Motor neuron (in vitro differentiated cells): ENCODE measurements at regions not wholly inside any gene's neighbourhood (a gene's known extent, or its start where the extent isn't known, plus 50 kb on each side); places are given as distances from the start of the nearest gene placed in this dataset.

Experiments
- ATAC-seq, 8 experiments: fragments of 200-7000 bp; cut with Tn5 transposase; replicated peaks in 6 of 8; 2 replicates each; pipeline ENCODE4 v1.8.0; 2021; ENCODE audit warnings: mild to moderate bottlenecking in 8 of 8, moderate library complexity in 8 of 8
- H3K27ac ChIP-seq, 2 donors: fragments of 250-450 bp; sonication (Bioruptor Pico); 2 replicates each; pipeline ENCODE4 v1.9.0; 2021; ENCODE audit warnings: antibody characterized with exemption in 2 of 2, mild to moderate bottlenecking in 2 of 2, moderate library complexity in 1 of 2
- H3K4me1 ChIP-seq, 2 donors: fragments of 250-450 bp; sonication (Bioruptor Pico); replicated peaks in 1 of 2; 2 replicates each; pipeline ENCODE4 v1.6.1; 2021; ENCODE audit warnings: antibody characterized with exemption in 2 of 2, mild to moderate bottlenecking in 2 of 2, moderate library complexity in 1 of 2
- H3K4me3 ChIP-seq, 5 donors: fragments of 250-450 bp; sonication (Bioruptor Pico); 2 replicates each; pipeline ENCODE4 v1.9.0; 2021; ENCODE audit warnings: antibody characterized with exemption in 5 of 5, mild to moderate bottlenecking in 5 of 5, moderate library complexity in 4 of 5
- WGBS, 10 experiments: fragments of 450-650 bp; shearing (Covaris generic); methylation state at CpG; one replicate each; pipeline ENCODE4 v1.0.0; 2022; 5-methylcytosine and 5-hydroxymethylcytosine counted together
- in situ Hi-C, 9 experiments: fragments of 400-800 bp; cut with MboI; loops; one replicate each; pipeline ENCODE4 v1.15.0; 2021; ENCODE audit warnings: low sequenced_read_pairs in 9 of 9, low pct_unique_long_range_greater_than_20kb in 2 of 9; ENCODE audit not compliant: unreplicated experiment in 9 of 9

DNA sequence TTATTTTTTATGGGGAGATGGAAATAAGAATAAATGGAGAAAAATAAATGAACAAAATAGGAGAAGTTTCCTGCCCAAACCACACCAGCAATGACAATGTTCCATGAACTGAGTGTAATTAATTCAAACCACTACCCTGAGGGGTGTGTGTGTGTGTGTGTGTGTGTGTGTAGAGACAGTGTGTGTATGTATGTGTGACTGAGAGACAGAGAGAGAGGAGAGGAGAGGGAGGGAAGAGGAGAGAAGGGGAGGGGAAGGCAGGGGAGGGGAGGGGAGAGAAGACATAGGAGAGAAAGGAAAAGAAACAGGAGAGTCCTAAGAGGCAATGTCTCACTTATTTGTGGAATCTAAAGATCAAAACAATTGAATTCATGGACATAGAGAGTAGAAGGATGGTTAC, 65.0 kb upstream of the POU2AF1 start:
- in situ Hi-C loops, result loop anchor here in 4 of 9 experiments (10.0 to 25.0 kb wide), 3 partner anchors 157 to 982 kb away; partner anchors contain the start of gene POU2AF3 (in 3 of the 4)

DNA sequence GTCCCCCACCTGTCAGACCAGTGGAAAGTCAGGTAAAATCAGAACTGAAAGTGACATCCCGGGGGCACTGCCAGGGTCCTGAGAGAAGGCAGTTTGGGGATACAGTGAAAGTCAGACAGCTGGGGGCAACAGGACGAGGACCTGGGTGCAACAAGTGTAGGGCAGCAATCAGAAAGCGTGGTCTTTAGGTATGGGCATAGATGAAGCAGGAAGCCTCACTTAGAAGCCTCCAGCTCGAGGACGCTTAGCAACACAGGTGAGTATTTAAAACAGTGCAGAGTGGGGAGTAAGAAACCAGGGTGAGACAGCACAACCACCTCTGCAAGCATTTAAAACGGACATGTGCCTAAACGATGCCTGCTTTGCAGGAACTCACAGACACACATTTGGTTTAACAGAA, 64.6 kb upstream of the POU2AF1 start:
- 44 to 84% (median 64%) methylated on average over 3 to 7 of the region's 7 CpGs; no CpG with 5 or more reads in 1 of the 10 experiments for whole genome bisulfite sequencing, 10 experiments
- H3K4me3 ChIP-seq, result no peak overlapping the region
- ATAC-seq, result no peak
- no peaks in the 10 kb centered on the region for H3K4me1 ChIP-seq
- H3K27ac ChIP-seq, result no peak overlapping the region
- in situ Hi-C loops, result loop anchor here in 4 of 9 experiments (10.0 to 25.0 kb wide), 3 partner anchors 156 to 981 kb away; partner anchors contain the start of gene POU2AF3 (in 3 of the 4)

More for the DNA sequence above, 65.0 kb upstream of the POU2AF1 start:
- ATAC-seq, result no peak
- Histone ChIP-seq H3K4me1 (no peaks in the 10 kb centered on the region), H3K4me3 (no peak overlapping the region), H3K27ac (no peak overlapping the region)

DNA sequence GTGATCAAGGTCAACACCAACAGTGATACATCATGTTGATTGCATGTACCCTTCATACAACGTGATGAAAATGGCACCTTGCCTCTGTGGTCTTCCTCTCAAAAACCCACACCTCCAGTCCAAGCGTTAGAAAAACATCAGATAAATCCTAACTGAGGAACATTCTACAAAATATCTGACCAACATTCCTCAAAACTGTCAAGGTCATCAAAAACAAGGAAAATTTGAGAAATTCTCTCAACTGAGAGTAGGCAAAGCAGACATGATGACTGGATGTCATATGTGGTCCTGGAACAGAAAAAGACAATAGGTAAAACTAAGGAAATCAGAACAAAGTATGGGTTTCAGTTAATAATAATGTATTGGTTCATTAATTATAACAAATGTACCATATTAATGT, 64.0 kb upstream of the POU2AF1 start:
- H3K27ac ChIP-seq, result no peak overlapping the region
- 50 to 100% (median 80%) methylated on average over 1 to 2 of the region's 2 CpGs; no CpG with 5 or more reads in 3 of the 10 experiments for WGBS, 10 experiments
- in situ Hi-C loops, result loop anchor here in 4 of 9 experiments (10.0 to 25.0 kb wide), 3 partner anchors 156 to 981 kb away; partner anchors contain the start of gene POU2AF3 (in 3 of the 4)
- H3K4me3 ChIP-seq, result no peak overlapping the region
- ATAC-seq, result no peak
- H3K4me1 ChIP-seq, result no peaks in the 10 kb centered on the region

DNA sequence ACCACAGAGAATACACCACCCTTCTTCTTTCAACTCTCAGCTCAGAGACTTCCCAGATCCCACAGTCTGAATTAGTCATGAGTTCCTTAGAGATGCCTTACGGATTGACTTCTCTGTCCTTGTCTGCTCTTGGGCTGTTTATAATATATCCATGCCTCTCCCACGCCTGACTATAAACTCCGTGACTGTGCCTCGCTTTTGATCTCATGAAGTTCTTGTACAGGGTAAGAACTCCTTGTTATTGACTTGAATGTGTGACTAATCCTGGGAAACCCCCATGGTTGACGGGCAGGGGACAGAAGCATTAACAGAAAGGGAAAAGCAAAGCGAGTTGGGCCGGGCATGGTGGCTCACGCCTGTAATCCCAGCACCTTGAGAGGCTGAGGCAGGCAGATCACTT, 62.4 kb upstream of the POU2AF1 start:
- in situ Hi-C loops, result loop anchor here in 4 of 9 experiments (10.0 to 25.0 kb wide), 3 partner anchors 154 to 979 kb away; partner anchors contain the start of gene POU2AF3 (in 3 of the 4)
- ATAC-seq, result peak in 2 of 8 experiments; percentile 64 to 75
- no peaks in the 10 kb centered on the region for H3K4me1 ChIP-seq
- 33 to 100% (median 72%) methylated on average over 1 to 7 of the region's 8 CpGs; no CpG with 5 or more reads in 4 of the 10 experiments for WGBS, 10 experiments
- no peak overlapping the region for H3K4me3 ChIP-seq
- H3K27ac ChIP-seq, result no peak overlapping the region

DNA sequence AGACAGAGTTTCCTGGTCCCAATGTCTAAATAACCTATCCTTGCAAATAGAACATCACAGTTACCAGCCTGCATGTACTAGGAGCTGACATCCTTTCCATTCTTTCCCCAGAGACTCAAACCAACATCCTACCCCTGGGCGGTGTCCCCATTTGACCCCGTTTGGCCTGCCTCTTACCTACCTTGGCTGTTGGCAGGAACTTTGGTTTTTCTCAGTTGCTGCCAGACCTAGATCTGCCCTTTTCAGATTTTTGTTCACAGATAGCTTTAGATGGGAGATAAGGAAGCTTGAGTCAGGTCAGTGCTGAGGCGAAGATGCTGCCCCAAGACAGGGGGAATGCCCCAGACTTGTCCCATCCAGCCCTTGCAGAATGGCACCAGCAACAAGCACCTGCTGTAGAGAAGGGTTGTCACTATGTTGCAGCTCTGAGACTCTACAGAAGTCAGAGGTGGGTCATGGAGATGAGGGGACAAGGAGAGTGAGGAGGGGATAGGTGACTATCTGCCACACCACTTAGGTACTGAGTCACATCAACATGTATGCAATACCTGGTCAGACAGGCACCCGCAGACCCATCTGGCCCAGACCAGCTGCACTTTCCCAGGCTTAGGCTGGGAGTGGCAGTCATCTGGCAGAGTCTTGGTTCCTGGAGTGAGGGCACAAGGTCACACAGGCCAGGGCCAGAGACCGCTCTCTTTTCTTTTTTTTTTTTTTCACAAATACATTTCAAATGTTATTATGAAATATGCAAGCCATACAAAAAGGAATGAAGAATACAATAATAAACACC, 61.5 kb upstream of the POU2AF1 start:
- WGBS, 10 experiments, result 73 to 100% (median 93%) methylated on average over 1 to 3 of the region's 5 CpGs; no CpG with 5 or more reads in 1 of the 10 experiments
- Histone ChIP-seq H3K27ac (no peak overlapping the region), H3K4me1 (no peaks in the 10 kb centered on the region), H3K4me3 (no peak overlapping the region)
- peak in 1 of 8 experiments; percentile 19 for ATAC-seq
- in situ Hi-C loops, result loop anchor here in 4 of 9 experiments (10.0 to 25.0 kb wide), 3 partner anchors 153 to 978 kb away; partner anchors contain the start of gene POU2AF3 (in 3 of the 4)

DNA sequence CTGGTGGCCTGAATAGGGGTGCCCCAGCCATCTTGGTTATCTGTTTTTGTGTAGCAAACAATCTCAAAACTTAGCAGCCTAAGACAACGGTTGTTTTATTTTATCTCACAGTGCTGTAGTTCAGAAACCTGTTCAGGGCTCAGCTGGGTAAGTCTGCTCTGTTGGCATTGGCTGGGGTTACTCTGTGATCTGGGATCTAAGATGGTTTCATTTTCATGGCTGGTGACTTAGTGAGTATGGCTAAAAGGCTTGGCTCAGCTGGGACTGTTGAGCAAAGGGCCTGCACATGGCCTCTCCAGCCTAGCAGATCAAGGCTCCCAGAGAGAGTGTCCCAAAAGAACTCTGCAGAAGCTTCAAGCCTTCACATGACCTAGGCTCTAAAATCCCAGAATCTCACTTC, 60.8 kb upstream of the POU2AF1 start:
- 57 to 89% (median 78%) methylated on average over 1 of the region's 1 CpG; no CpG with 5 or more reads in 7 of the 10 experiments for WGBS, 10 experiments
- no peak overlapping the region for H3K4me3 ChIP-seq
- H3K4me1 ChIP-seq, result no peaks in the 10 kb centered on the region
- in situ Hi-C loops, result loop anchor here in 4 of 9 experiments (10.0 to 25.0 kb wide), 3 partner anchors 153 to 978 kb away; partner anchors contain the start of gene POU2AF3 (in 3 of the 4)
- no peak for ATAC-seq
- no peak overlapping the region for H3K27ac ChIP-seq

DNA sequence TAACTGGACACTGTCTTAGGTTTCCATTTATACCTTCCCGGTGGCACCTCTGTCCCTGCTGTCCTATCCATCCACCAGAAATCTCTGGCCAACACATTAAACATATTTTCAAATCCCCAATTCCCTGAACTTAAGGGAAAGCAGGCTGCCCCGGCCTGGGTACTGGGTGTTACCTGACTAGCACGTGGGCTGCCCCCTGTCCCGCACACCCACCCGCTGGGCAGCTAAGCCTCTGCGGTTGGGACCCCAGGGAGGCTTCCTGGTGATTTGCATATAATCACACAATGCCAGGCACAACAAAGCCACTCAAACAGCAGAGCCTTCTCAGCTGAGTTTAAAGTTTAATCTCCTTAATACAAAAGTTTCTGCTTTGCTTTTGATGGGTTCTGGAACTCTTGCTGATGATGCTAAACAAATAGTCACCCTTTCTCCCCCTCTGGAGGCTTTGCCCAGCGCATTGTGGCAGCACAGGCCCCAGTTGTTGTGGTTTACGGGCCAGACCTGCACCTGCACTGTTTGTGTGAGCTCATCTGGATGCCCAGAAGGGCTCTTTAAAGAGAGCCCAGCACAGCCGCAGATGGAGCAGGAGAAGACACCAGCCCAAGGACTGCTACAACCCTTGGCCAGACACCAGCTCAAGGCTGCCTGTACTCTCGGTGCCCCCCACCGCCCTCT, 59.9 kb upstream of the POU2AF1 start:
- in situ Hi-C loops, result loop anchor here in 3 of 9 experiments (25.0 kb wide), 2 partner anchors 152 to 977 kb away; partner anchors contain the start of gene POU2AF3 (in 3 of the 3)
- Histone ChIP-seq H3K27ac (no peak overlapping the region), H3K4me1 (no peaks in the 10 kb centered on the region), H3K4me3 (no peak overlapping the region)
- 58 to 100% (median 93%) methylated on average over 1 to 7 of the region's 11 CpGs; no CpG with 5 or more reads in 5 of the 10 experiments for WGBS, 10 experiments
- no peak for ATAC-seq

DNA sequence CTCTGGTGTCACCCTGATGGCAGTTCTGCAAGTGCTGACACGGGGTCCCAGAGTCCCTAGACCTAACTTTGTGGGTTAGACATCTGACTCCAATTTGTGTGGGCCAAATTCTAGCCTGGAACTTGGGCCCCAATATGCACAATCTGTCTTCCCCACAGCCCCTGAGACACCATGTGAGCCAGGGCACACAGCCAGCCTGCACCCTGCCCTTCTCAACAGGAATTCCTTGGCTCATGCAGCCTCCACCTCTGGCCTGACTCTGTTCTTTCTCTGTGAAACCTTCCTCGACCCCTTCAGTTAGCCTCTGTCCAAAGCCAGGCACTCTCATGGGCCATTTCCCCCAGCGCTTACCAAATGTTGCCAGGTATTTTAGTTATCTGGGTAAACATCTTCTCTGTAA, 59.1 kb upstream of the POU2AF1 start:
- WGBS, 10 experiments, result 58 to 100% (median 82%) methylated on average over 1 to 2 of the region's 3 CpGs; no CpG with 5 or more reads in 2 of the 10 experiments
- Histone ChIP-seq H3K4me3 (no peak overlapping the region), H3K27ac (no peak overlapping the region), H3K4me1 (no peaks in the 10 kb centered on the region)
- ATAC-seq, result no peak
- in situ Hi-C loops, result loop anchor here in 3 of 9 experiments (25.0 kb wide), 2 partner anchors 151 to 976 kb away; partner anchors contain the start of gene POU2AF3 (in 3 of the 3)

DNA sequence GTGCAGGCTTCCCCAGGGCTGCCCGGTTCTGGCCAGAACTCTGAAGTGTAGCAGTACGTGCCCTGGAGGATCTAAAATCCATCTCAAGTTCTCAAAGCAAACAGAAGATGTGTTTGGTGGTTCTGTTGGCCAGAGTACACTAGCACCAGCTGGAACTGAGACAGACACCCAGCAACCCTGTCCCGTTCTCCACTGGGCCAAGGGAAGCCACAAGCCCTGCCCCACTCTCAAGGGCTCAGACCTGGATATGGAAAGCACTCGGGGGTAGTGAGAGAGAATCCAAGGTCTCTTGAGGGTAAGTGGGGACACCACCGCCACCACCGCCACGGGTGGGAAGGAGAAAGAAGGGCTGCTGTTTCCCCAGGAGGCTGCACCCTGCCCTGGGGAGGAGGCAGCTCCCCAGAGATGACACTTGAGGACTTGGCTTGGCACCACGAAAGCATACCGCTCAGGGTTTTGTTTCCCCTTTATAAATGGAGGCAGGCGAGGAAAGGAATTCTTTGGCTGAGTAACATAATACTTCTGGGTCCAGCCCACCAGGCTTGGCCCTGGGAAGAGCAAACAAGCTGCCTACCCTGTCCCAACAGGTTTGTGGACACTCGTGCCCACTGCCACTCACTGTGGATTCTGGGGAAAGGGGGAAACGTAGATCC, 56.1 kb upstream of the POU2AF1 start:
- no peak for ATAC-seq
- 83 to 90% (median 88%) methylated on average over 3 to 9 of the region's 12 CpGs; no CpG with 5 or more reads in 6 of the 10 experiments for WGBS, 10 experiments
- in situ Hi-C loops, result loop anchor here in 3 of 9 experiments (25.0 kb wide), 2 partner anchors 148 to 973 kb away; partner anchors contain the start of gene POU2AF3 (in 3 of the 3)
- no peak overlapping the region for H3K27ac ChIP-seq
- no peak overlapping the region for H3K4me3 ChIP-seq
- H3K4me1 ChIP-seq, result no peaks in the 10 kb centered on the region

DNA sequence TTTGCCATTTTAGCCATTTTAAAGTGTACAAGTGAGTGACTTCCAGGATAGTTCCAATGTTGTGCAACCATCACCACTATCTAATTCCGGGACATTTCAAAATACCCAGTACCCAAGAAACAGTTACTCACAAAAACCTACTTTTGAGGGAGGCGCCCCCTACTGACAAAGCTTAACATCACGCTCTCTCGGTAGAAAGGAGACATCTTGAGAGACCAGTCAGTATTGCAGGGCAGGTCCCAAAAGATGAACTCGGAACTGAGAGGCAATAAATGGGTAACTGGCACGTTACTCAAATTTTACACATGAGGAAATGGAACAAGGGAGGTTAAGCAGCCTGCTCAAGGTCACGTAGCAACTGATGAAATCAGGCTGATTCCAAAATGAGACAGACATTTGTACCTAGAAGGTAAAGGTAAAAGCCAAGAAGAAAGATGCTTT, 50.0 kb upstream of the POU2AF1 start:
- Histone ChIP-seq H3K4me1 (no peaks in the 10 kb centered on the region), H3K4me3 (no peak overlapping the region), H3K27ac (no peak overlapping the region)
- 3 to 83% (median 55%) methylated on average over 1 to 7 of the region's 7 CpGs for WGBS, 10 experiments
- peak in 3 of 8 experiments; percentile 54 to 86 (median 72) for ATAC-seq
- in situ Hi-C loops, result loop anchor here in 6 of 9 experiments (5.0 to 25.0 kb wide), 4 partner anchors 142 to 967 kb away; partner anchors contain the start of gene POU2AF3 (in 3 of the 6)
